ENCODE measurements at regions not wholly inside any gene's neighbourhood (a gene's known extent, or its start where the extent isn't known, plus 50 kb on each side); places are given as distances from the start of the nearest gene placed in this dataset.

DNA sequence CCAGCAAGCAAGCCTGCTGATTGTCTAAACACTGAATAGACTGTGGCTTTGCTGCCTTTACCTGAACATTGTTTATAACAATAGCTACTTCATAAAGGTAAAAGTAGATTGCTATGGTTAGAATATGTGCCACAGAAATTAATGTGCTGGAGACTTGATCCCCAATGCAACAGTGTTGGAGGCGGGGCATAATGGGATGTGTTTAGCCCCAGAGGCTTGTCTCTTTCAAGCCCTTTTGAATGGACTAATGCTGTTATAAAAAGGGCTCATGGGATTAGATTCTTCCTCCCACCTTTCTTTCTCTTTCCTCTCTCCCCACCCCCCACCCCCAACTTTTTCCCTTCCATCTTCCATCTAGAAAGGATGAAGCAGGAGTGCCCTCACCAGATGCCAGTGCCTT lies 80.2 kb upstream of the PPP2R5A start:
- H3K4me3 ChIP-seq (ENCODE audit: control insufficient read depth, low read depth, low read length) = no peak overlapping the region
- TF ChIP-seq, protein P1, sequence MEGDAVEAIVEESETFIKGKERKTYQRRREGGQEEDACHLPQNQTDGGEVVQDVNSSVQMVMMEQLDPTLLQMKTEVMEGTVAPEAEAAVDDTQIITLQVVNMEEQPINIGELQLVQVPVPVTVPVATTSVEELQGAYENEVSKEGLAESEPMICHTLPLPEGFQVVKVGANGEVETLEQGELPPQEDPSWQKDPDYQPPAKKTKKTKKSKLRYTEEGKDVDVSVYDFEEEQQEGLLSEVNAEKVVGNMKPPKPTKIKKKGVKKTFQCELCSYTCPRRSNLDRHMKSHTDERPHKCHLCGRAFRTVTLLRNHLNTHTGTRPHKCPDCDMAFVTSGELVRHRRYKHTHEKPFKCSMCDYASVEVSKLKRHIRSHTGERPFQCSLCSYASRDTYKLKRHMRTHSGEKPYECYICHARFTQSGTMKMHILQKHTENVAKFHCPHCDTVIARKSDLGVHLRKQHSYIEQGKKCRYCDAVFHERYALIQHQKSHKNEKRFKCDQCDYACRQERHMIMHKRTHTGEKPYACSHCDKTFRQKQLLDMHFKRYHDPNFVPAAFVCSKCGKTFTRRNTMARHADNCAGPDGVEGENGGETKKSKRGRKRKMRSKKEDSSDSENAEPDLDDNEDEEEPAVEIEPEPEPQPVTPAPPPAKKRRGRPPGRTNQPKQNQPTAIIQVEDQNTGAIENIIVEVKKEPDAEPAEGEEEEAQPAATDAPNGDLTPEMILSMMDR (IDR thresholded peaks at IDR 0.05; ENCODE audit: control insufficient read depth, insufficient read depth, low read depth, low read length, missing control alignments) = no peak
- DNase-seq (ENCODE audit: low read depth) = no peak

DNA sequence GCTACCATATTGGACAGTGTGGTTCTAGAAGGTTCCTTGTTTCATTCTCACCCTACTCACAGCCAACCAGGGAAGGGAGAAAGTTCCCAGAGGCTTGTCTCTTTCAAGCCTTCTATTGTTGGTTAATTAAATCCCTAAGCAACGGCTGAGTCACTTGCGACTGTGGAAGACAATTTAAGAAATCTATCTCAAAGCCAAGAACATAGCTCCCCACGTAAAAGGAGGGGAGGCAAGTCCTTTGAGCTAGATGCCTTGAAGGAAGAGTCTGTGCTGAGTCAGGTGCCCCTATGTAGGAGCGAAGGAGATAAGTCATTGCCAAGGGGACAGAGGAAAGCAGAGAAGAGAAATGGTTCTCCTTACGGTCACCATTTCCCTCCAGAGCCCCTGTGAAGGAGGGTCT lies 79.4 kb upstream of the PPP2R5A start:
- no peak for DNase-seq (ENCODE audit: low read depth)
- H3K4me3 ChIP-seq (ENCODE audit: control insufficient read depth, low read depth, low read length) = no peak overlapping the region
- TF ChIP-seq, protein P1 (IDR thresholded peaks at IDR 0.05; ENCODE audit: control insufficient read depth, insufficient read depth, low read depth, low read length, missing control alignments) = no peak

DNA sequence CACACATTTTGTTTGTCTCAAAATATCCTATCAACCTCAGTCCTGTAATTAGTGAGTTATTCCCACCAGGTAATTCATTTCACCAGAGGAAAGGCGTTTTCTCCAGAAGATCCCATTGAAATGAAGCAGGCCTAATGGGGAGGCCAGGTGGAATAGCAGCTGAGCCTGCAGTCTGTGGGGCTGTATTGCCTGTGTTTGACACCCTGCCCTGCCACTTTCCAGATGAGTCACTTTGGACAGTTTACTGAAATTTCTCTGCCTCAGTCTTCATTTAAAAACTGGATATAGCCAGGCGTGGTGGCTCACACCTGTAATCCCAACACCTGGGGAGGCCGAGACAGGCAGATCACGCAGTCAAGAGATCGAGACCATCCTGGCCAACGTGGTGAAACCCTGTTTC lies 78.1 kb upstream of the PPP2R5A start:
- no peak for DNase-seq (ENCODE audit: low read depth)
- TF ChIP-seq, protein P1 (IDR thresholded peaks at IDR 0.05; ENCODE audit: control insufficient read depth, insufficient read depth, low read depth, low read length, missing control alignments) = no peak

DNA sequence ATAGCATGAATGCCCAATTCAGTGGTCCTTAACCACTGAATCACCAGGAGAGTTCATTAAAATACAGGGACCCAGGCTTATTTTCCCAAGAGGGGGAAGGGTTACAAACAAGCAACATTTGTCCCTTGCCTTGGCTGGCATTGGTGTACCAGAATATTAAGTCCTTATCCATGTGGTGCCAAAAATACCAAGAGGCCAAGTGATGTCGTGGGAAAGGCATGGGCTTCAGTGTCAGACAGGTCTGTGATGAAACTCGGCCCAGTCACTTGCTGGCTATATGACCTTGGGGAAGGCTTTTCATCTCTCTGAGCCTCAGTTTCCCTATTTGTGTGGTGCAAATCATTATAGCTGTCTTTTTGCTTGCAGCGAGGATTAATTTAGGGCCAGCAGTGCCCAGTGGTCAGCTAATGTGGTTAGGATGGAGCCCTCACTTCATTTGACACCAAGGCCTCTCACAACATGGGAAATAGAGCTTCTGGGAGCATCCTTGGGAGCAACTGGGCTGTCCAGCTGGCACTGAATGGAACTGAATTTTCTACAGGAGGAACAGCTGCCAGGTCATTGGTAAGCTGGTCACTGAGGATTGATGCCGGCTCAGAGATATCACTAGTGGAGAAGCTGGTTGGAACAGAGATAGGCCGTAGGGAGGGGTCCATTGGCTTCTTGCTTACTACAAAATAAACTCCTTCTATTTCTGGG lies 77.2 kb upstream of the PPP2R5A start:
- TF ChIP-seq, protein P1 (IDR thresholded peaks at IDR 0.05; ENCODE audit: control insufficient read depth, insufficient read depth, low read depth, low read length, missing control alignments) = no peak
- no peak for DNase-seq (ENCODE audit: low read depth)
- H3K4me3 ChIP-seq (ENCODE audit: control insufficient read depth, low read depth, low read length) = no peak overlapping the region

More for the DNA sequence above, 78.1 kb upstream of the PPP2R5A start:
- H3K4me3 ChIP-seq (ENCODE audit: control insufficient read depth, low read depth, low read length) = no peak overlapping the region

DNA sequence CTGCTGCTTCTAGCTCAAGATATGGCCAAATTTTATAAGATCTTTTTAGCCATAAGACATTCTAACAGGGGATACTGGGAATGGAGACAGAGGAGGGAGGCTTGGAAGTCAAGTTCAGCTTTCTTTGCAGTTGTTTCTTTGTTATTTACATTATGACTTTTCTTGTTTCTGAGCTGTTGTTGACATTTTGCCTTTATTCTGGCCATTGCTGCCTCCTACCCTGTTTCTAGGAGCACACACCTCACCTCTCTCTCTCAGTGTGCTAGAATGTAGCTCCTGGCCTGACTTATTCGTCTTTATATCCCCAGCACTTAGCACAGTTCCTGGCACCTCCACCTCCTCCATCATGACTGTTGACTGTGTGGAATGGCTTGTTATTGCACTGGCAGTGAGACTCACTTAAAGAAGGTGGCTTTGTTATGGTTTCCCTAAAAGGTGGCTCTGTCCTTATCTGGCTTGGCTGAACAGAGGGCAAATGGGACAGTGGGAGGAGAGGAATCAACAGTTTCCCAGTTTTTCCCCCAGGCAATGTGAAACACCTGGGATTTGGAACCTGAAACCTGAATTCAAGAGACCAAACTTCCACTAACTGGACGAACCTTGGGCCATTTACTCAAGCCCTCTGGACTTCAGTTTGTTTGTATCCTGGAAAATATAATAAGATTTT lies 76.1 kb upstream of the PPP2R5A start:
- DNase-seq (ENCODE audit: low read depth) = no peak
- TF ChIP-seq, protein P1 (IDR thresholded peaks at IDR 0.05; ENCODE audit: control insufficient read depth, insufficient read depth, low read depth, low read length, missing control alignments) = no peak
- H3K4me3 ChIP-seq (ENCODE audit: control insufficient read depth, low read depth, low read length) = no peak overlapping the region

DNA sequence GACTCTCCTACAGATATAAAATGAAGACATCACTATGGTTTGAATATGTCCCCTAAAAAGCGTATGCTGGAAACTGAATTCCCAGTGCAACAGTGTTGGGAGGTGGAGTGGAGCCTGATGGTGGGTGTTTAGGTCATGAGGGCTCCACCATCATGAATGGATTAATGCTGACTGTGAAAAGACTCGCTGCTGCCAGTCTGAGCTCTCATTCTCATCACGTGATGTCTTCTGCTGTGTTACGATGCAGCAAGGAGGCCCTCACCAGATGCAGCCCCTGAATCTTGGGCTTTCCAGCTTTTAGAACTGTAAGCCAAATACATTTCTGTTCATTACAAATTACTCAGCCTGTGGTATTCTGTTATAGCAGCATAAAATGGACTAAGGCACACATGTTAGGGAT lies 73.8 kb upstream of the PPP2R5A start:
- TF ChIP-seq, protein P1 (IDR thresholded peaks at IDR 0.05; ENCODE audit: control insufficient read depth, insufficient read depth, low read depth, low read length, missing control alignments) = no peak
- no peak overlapping the region for H3K4me3 ChIP-seq (ENCODE audit: control insufficient read depth, low read depth, low read length)

More for the DNA sequence above, 73.8 kb upstream of the PPP2R5A start:
- no peak for DNase-seq (ENCODE audit: low read depth)

Data from AG09309 (cell line).